ENCODE measurements at regions not wholly inside any gene's neighbourhood (a gene's known extent, or its start where the extent isn't known, plus 50 kb on each side); places are given as distances from the start of the nearest gene placed in this dataset.

- FAIRE-seq: no peak
- POLR2A ChIA-PET (ENCODE audit: partially characterized antibody): no interaction called here
- TF ChIP-seq KDM1A (IDR thresholded peaks at IDR 0.05; ENCODE audit: borderline replicate concordance, low read length): no peak
- TF ChIP-seq TCF12 (IDR thresholded peaks at IDR 0.05; ENCODE audit: low read depth, low read length): no peak
- TF ChIP-seq EGR1 (IDR thresholded peaks at IDR 0.05; ENCODE audit: borderline replicate concordance, low read depth, low read length): no peak
- TF ChIP-seq SRF (IDR thresholded peaks at IDR 0.05; ENCODE audit: low read depth, low read length): no peak
- TF ChIP-seq RNF2 (IDR thresholded peaks at IDR 0.05; ENCODE audit: borderline replicate concordance, low read depth, low read length, missing control alignments, poor library complexity, severe bottlenecking): no peak
- TF ChIP-seq CTCF (IDR thresholded peaks at IDR 0.05; ENCODE audit: control extremely low read depth in 1 of 3, insufficient read depth in 1 of 3, low read depth in 1 of 3, low read length in 3 of 3): no peak
- TF ChIP-seq MAX (IDR thresholded peaks at IDR 0.05): no peak
- no peak for TF ChIP-seq BCL11A (IDR thresholded peaks at IDR 0.05; ENCODE audit: low read depth in 2 of 2, low read length in 2 of 2)
- no peak for TF ChIP-seq CBX8 (IDR thresholded peaks at IDR 0.05; ENCODE audit: borderline replicate concordance, low read depth, low read length)
These were observed 111.5 kb upstream of the LGALSL start for GRCh38 chr2:64342195-64343099.

More at GRCh38 chr2:64342195-64343099, 111.5 kb upstream of the LGALSL start:
- 88% methylated on average over 6 of the region's 6 CpGs; no CpG with 5 or more reads in 1 of the 2 experiments for WGBS, 2 experiments (ENCODE audit: extremely low coverage in 1 of 2, insufficient coverage in 1 of 2, insufficient read length in 1 of 2, insufficient replicate concordance in 2 of 2, low coverage in 1 of 2, low lambda C conversion rate in 2 of 2, missing lambda C conversion rate in 1 of 2)
- Histone ChIP-seq H2BK15ac (ENCODE audit: low read length) (no peak overlapping the region), H4K20me1 (replicated peaks in 1 of 2; ENCODE audit: control insufficient read depth in 1 of 2, insufficient read depth in 2 of 2, low read length in 2 of 2) (no peaks in the 10 kb centered on the region), H3K9me3 (ENCODE audit: insufficient read depth in 2 of 2, low read depth in 1 of 2, low read length in 1 of 2) (no peaks in the 10 kb centered on the region), H2BK120ac (replicated peaks; ENCODE audit: low read depth, low read length) (no peak overlapping the region), H2AFZ (ENCODE audit: low read length) (no peak overlapping the region), H3K27me3 (replicated peaks in 1 of 4; ENCODE audit: control insufficient read depth in 3 of 4, extremely low read depth in 1 of 4, insufficient read depth in 3 of 4, low read length in 3 of 4) (no peaks in the 10 kb centered on the region; a peak in 1 of 7 replicates), H3K27ac (ENCODE audit: low read depth, low read length) (no peak overlapping the region), H4K91ac (replicated peaks; ENCODE audit: insufficient read length, low read length) (no peak overlapping the region), H2BK20ac (ENCODE audit: low read length) (no peak overlapping the region), H4K5ac (ENCODE audit: insufficient read length, low read depth, low read length) (no peak overlapping the region), H3K79me1 (ENCODE audit: low read depth, low read length) (no peaks in the 10 kb centered on the region), H2BK12ac (ENCODE audit: low read depth, low read length) (no peak overlapping the region), H3K36me3 (ENCODE audit: control insufficient read depth in 2 of 4, insufficient read depth in 4 of 4, low read length in 3 of 4) (no peaks in the 10 kb centered on the region), H3K4me3 (ENCODE audit: extremely low read depth in 1 of 4, insufficient read depth in 2 of 4, low read depth in 3 of 4, low read length in 4 of 4) (no peak overlapping the region), H3K14ac (ENCODE audit: insufficient read length) (no peak overlapping the region), H3K56ac (replicated peaks; ENCODE audit: insufficient read length, low read depth, low read length) (no peak overlapping the region), H3K23ac (ENCODE audit: insufficient read length) (no peak overlapping the region), H4K8ac (ENCODE audit: extremely low read depth, insufficient read depth, low read length) (no peak overlapping the region), H3K4me1 (replicated peaks in 1 of 4; ENCODE audit: control insufficient read depth in 3 of 4, insufficient read depth in 4 of 4, low read length in 3 of 4) (peaks cover 0 to 5% (median 1%) of the 10 kb centered on the region in 4 experiments; a peak in 3 of 7 replicates), H3K79me2 (ENCODE audit: control insufficient read depth in 1 of 2, insufficient read depth in 2 of 2, low read length in 2 of 2) (no peaks in the 10 kb centered on the region), H3K18ac (ENCODE audit: extremely low read depth, low read length) (no peak overlapping the region), H3K4me2 (ENCODE audit: insufficient read depth in 1 of 2, low read depth in 2 of 2, low read length in 2 of 2) (no peak overlapping the region), H3K9ac (replicated peaks in 1 of 4; ENCODE audit: extremely low read depth in 1 of 4, low read depth in 3 of 4, low read length in 3 of 4) (no peak overlapping the region), H2BK5ac (ENCODE audit: low read depth, low read length) (no peak overlapping the region), H2AK5ac (ENCODE audit: low read depth, low read length) (no peak overlapping the region), H3K23me2 (ENCODE audit: low read depth, low read length) (no peaks in the 10 kb centered on the region), H3K4ac (replicated peaks; ENCODE audit: insufficient read length, low read depth, low read length) (no peak overlapping the region)
- CTCF ChIA-PET (ENCODE audit: partially characterized antibody): interaction anchor here (2.9 to 5.2 kb wide), 2 partner anchors 11 to 21 kb away, joined by 7 to 32 read pairs; no protein-coding TSS in a partner anchor
- DNase-seq (ENCODE audit: low read depth in 1 of 2, low spot score in 2 of 2): no peak

All from H1 (cell line).